ENCODE measurements at regions not wholly inside any gene's neighbourhood (a gene's known extent, or its start where the extent isn't known, plus 50 kb on each side); places are given as distances from the start of the nearest gene placed in this dataset.
"Not testable (repeated sequence)": the region's sequence is repeated elsewhere in the genome, so short reads cannot be mapped to it uniquely, and the experiment has no call there.

DNA sequence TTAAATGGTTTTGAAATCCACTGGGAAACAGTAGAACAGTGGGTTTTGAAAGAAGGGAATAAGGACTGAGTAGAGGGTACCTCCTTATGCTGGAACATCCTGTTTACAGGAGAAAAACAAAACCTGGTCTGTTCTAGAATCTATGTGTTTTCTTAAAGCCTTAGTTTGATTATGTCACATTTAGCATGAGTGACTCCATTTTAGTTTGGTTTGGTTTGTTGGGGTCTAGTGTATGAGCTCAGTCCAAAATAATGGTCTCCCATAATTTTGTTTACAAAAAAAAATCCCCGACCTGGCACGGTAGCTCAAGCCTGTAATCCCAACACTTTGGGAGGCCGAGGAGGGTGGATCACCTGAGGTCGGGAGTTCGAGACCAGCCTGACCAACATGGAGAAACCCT lies 179.4 kb downstream of the FAM76B start:
- TF ChIP-seq, protein P1, sequence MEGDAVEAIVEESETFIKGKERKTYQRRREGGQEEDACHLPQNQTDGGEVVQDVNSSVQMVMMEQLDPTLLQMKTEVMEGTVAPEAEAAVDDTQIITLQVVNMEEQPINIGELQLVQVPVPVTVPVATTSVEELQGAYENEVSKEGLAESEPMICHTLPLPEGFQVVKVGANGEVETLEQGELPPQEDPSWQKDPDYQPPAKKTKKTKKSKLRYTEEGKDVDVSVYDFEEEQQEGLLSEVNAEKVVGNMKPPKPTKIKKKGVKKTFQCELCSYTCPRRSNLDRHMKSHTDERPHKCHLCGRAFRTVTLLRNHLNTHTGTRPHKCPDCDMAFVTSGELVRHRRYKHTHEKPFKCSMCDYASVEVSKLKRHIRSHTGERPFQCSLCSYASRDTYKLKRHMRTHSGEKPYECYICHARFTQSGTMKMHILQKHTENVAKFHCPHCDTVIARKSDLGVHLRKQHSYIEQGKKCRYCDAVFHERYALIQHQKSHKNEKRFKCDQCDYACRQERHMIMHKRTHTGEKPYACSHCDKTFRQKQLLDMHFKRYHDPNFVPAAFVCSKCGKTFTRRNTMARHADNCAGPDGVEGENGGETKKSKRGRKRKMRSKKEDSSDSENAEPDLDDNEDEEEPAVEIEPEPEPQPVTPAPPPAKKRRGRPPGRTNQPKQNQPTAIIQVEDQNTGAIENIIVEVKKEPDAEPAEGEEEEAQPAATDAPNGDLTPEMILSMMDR (IDR thresholded peaks at IDR 0.05) = not testable (repeated sequence)
- not testable (repeated sequence) for TF ChIP-seq EP300, POLR2A (IDR thresholded peaks at IDR 0.05)

Data from ovary (tissue), 3 donors.